ENCODE measurements at regions not wholly inside any gene's neighbourhood (a gene's known extent, or its start where the extent isn't known, plus 50 kb on each side); places are given as distances from the start of the nearest gene placed in this dataset.

DNA sequence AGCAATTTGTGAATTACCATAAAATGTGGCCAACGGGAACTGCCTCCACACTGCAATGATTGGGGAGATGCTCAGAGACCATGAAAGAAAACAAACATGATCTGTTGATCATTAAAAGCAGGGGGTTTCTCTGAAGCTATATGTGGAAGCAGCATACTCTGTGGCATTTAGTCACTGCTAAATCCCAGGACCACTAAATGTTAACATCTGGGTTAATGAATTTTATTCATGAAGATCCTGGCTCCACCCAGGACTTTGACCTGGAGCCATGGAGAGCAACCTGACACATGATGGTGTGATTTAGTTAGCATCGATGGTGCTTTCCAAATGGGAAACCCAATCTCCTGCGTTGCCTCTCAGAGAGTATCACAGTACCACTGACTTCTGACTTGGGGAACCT lies 497.8 kb downstream of the AGTPBP1 start:
- TF ChIP-seq EZH2 (IDR thresholded peaks at IDR 0.05; ENCODE audit: borderline replicate concordance, low read depth, low read length, severe bottlenecking), result no peak
- TF ChIP-seq, protein P1, sequence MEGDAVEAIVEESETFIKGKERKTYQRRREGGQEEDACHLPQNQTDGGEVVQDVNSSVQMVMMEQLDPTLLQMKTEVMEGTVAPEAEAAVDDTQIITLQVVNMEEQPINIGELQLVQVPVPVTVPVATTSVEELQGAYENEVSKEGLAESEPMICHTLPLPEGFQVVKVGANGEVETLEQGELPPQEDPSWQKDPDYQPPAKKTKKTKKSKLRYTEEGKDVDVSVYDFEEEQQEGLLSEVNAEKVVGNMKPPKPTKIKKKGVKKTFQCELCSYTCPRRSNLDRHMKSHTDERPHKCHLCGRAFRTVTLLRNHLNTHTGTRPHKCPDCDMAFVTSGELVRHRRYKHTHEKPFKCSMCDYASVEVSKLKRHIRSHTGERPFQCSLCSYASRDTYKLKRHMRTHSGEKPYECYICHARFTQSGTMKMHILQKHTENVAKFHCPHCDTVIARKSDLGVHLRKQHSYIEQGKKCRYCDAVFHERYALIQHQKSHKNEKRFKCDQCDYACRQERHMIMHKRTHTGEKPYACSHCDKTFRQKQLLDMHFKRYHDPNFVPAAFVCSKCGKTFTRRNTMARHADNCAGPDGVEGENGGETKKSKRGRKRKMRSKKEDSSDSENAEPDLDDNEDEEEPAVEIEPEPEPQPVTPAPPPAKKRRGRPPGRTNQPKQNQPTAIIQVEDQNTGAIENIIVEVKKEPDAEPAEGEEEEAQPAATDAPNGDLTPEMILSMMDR (IDR thresholded peaks at IDR 0.05; ENCODE audit: borderline replicate concordance, extremely low read depth, low read length, poor library complexity, severe bottlenecking), result no peak
- Histone ChIP-seq H3K4me3 (ENCODE audit: low read depth in 1 of 2, low read length in 2 of 2) (no peak overlapping the region), H3K4me1 (ENCODE audit: insufficient read depth, low read length) (no peaks in the 10 kb centered on the region), H4K20me1 (ENCODE audit: insufficient read depth, low read length) (no peaks in the 10 kb centered on the region), H3K9ac (ENCODE audit: low read depth, low read length) (no peak overlapping the region), H2AFZ (ENCODE audit: low read depth, low read length) (no peak overlapping the region), H3K27me3 (ENCODE audit: insufficient read depth, low read length, poor library complexity) (no peaks in the 10 kb centered on the region), H3K27ac (ENCODE audit: low read length) (no peak overlapping the region), H3K4me2 (ENCODE audit: insufficient read depth, low read length) (no peak overlapping the region), H3K36me3 (ENCODE audit: insufficient read depth, low read length) (no peaks in the 10 kb centered on the region), H3K9me3 (ENCODE audit: insufficient read depth, low read length, severe bottlenecking) (no peaks in the 10 kb centered on the region), H3K79me2 (ENCODE audit: insufficient read depth, low read length) (no peaks in the 10 kb centered on the region)
- ATAC-seq (ENCODE audit: insufficient read depth, low read depth), result no peak
- DNase-seq, result no peak

GRCh38 chr9:85237478-85237877 lies 504.3 kb downstream of the AGTPBP1 start:
- no peaks in the 10 kb centered on the region for H3K79me2 ChIP-seq (ENCODE audit: insufficient read depth, low read length)
- no peak overlapping the region for H3K4me2 ChIP-seq (ENCODE audit: insufficient read depth, low read length)
- no peak overlapping the region for H2AFZ ChIP-seq (ENCODE audit: low read depth, low read length)
- no peak overlapping the region for H3K27ac ChIP-seq (ENCODE audit: low read length)
- no peak for DNase-seq
- H3K27me3 ChIP-seq (ENCODE audit: insufficient read depth, low read length, poor library complexity), result no peaks in the 10 kb centered on the region
- H3K9ac ChIP-seq (ENCODE audit: low read depth, low read length), result no peak overlapping the region
- no peak overlapping the region for H3K4me3 ChIP-seq (ENCODE audit: low read depth in 1 of 2, low read length in 2 of 2)
- no peaks in the 10 kb centered on the region for H3K4me1 ChIP-seq (ENCODE audit: insufficient read depth, low read length)
- no peaks in the 10 kb centered on the region for H3K36me3 ChIP-seq (ENCODE audit: insufficient read depth, low read length)
- ATAC-seq (ENCODE audit: insufficient read depth, low read depth), result no peak
- H3K9me3 ChIP-seq (ENCODE audit: insufficient read depth, low read length, severe bottlenecking), result no peaks in the 10 kb centered on the region
- no peaks in the 10 kb centered on the region for H4K20me1 ChIP-seq (ENCODE audit: insufficient read depth, low read length)
- no peak for TF ChIP-seq EZH2 (IDR thresholded peaks at IDR 0.05; ENCODE audit: borderline replicate concordance, low read depth, low read length, severe bottlenecking)
- TF ChIP-seq, protein P1 (IDR thresholded peaks at IDR 0.05; ENCODE audit: borderline replicate concordance, extremely low read depth, low read length, poor library complexity, severe bottlenecking), result no peak

DNA sequence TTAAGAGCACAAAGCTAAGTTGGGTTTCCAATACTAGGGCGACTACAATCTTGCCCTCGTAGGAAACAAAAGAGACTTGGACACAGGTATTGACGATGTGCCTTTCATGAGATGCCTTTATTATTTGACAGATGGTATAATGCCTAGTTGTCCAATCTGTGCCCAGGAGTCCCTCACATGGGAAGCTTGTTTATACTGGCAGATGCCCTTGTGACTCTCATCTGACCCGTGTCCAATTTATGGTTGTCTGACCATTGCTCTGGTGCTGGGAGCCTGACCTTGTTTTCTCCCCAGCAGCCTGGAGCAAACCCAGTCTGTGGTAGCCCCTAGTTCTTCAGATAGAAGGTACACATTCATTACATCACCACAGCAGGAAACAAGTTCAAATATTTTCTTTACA lies 511.7 kb downstream of the AGTPBP1 start:
- no peak overlapping the region for H3K9ac ChIP-seq (ENCODE audit: low read depth, low read length)
- no peak for ATAC-seq (ENCODE audit: insufficient read depth, low read depth)

More for the DNA sequence above, 511.7 kb downstream of the AGTPBP1 start:
- no peaks in the 10 kb centered on the region for H3K36me3 ChIP-seq (ENCODE audit: insufficient read depth, low read length)
- no peak overlapping the region for H2AFZ ChIP-seq (ENCODE audit: low read depth, low read length)
- no peaks in the 10 kb centered on the region for H3K79me2 ChIP-seq (ENCODE audit: insufficient read depth, low read length)
- no peaks in the 10 kb centered on the region for H3K9me3 ChIP-seq (ENCODE audit: insufficient read depth, low read length, severe bottlenecking)
- no peak overlapping the region for H3K27ac ChIP-seq (ENCODE audit: low read length)
- no peak overlapping the region for H3K4me3 ChIP-seq (ENCODE audit: low read depth in 1 of 2, low read length in 2 of 2)
- TF ChIP-seq EZH2 (IDR thresholded peaks at IDR 0.05; ENCODE audit: borderline replicate concordance, low read depth, low read length, severe bottlenecking), result no peak
- TF ChIP-seq, protein P1 (IDR thresholded peaks at IDR 0.05; ENCODE audit: borderline replicate concordance, extremely low read depth, low read length, poor library complexity, severe bottlenecking), result no peak
- H3K27me3 ChIP-seq (ENCODE audit: insufficient read depth, low read length, poor library complexity), result no peaks in the 10 kb centered on the region
- no peak overlapping the region for H3K4me2 ChIP-seq (ENCODE audit: insufficient read depth, low read length)
- DNase-seq, result no peak
- H3K4me1 ChIP-seq (ENCODE audit: insufficient read depth, low read length), result no peaks in the 10 kb centered on the region
- no peaks in the 10 kb centered on the region for H4K20me1 ChIP-seq (ENCODE audit: insufficient read depth, low read length)

All from DND-41 (cell line).